Loucy (cell line): ENCODE measurements at regions not wholly inside any gene's neighbourhood (a gene's known extent, or its start where the extent isn't known, plus 50 kb on each side); places are given as distances from the start of the nearest gene placed in this dataset.

Experiments
- H2AFZ ChIP-seq: fragments of 200-600 bp; sonication (generic); 2 replicates; pipeline ENCODE4 v1.6.0; 2016; ENCODE audit warnings: antibody characterized with exemption, mild to moderate bottlenecking, low read length, moderate library complexity
- H3F3A ChIP-seq: fragments of 200-600 bp; 2 replicates; pipeline ENCODE4 v1.6.0; 2016; ENCODE audit warnings: antibody characterized with exemption, low read depth, mild to moderate bottlenecking
- H3K27me3 ChIP-seq: fragments of 200-600 bp; sonication (generic); 2 replicates; pipeline ENCODE4 v1.6.1; 2014; ENCODE audit warnings: low read length, mild to moderate bottlenecking; ENCODE audit not compliant: insufficient read depth, poor library complexity, severe bottlenecking
- H3K36me3 ChIP-seq: fragments of 200-600 bp; sonication (generic); 2 replicates; pipeline ENCODE4 v1.6.1; 2016; ENCODE audit warnings: low read length; ENCODE audit not compliant: insufficient read depth
- H3K4me1 ChIP-seq: fragments of 200-600 bp; sonication (generic); 2 replicates; pipeline ENCODE4 v1.5.1; 2014; ENCODE audit warnings: low read length, mild to moderate bottlenecking; ENCODE audit not compliant: insufficient read depth, poor library complexity, severe bottlenecking
- H3K4me2 ChIP-seq: fragments of 200-600 bp; sonication (generic); 2 replicates; pipeline ENCODE4 v1.6.0; 2014; ENCODE audit warnings: antibody characterized with exemption, low read length, low read depth, mild to moderate bottlenecking; ENCODE audit not compliant: poor library complexity, severe bottlenecking
- H3K4me3 ChIP-seq: fragments of 200-600 bp; sonication (generic); 2 replicates; pipeline ENCODE4 v1.5.1; 2014; ENCODE audit warnings: low read length, mild to moderate bottlenecking, mixed read lengths; ENCODE audit not compliant: poor library complexity, severe bottlenecking
- H3K79me2 ChIP-seq: fragments of 200-600 bp; sonication (generic); 2 replicates; pipeline ENCODE4 v1.6.1; 2014; ENCODE audit warnings: low read length; ENCODE audit not compliant: insufficient read depth
- H3K9ac ChIP-seq: fragments of 200-600 bp; sonication (generic); 2 replicates; pipeline ENCODE4 v1.6.0; 2014; ENCODE audit warnings: mild to moderate bottlenecking, low read depth, low read length, moderate library complexity; ENCODE audit not compliant: poor library complexity, severe bottlenecking
- H3K9me2 ChIP-seq: fragments of 200-600 bp; sonication (generic); replicated peaks from 2 replicates; pipeline ENCODE4 v1.6.1; 2016; ENCODE audit warnings: low read depth, low read length, mixed read lengths
- H3K9me3 ChIP-seq: fragments of 200-600 bp; sonication (generic); 2 replicates; pipeline ENCODE4 v1.6.1; 2014; ENCODE audit warnings: mild to moderate bottlenecking, antibody characterized with exemption, low read length, low read depth; ENCODE audit not compliant: insufficient read depth
- H4K20me1 ChIP-seq: fragments of 200-600 bp; sonication (generic); 2 replicates; pipeline ENCODE4 v1.6.0; 2014; ENCODE audit warnings: antibody characterized with exemption, low read length, mild to moderate bottlenecking; ENCODE audit not compliant: insufficient read depth, poor library complexity, severe bottlenecking
- CTCF ChIP-seq: fragments of 200-600 bp; sonication (generic); conservative IDR thresholded peaks from 2 replicates; pipeline ENCODE4 v1.5.1; 2014; ENCODE audit warnings: mild to moderate bottlenecking, antibody characterized with exemption, low read length
- EZH2phosphoT487 ChIP-seq: fragments of 200-600 bp; IDR thresholded peaks from 2 replicates; pipeline ENCODE4 v1.6.1; 2018; ENCODE audit warnings: antibody characterized with exemption, mild to moderate bottlenecking, moderate library complexity, borderline replicate concordance

GRCh38 chr4:124941267-124941666 is 228.7 kb upstream of the ANKRD50 start:
- Histone ChIP-seq H3K4me3 (no peak overlapping the region), H3K9me2 (no peaks in the 10 kb centered on the region), H3K9me3 (no peaks in the 10 kb centered on the region), H3F3A (no peaks in the 10 kb centered on the region), H3K4me2 (no peak overlapping the region), H3K27me3 (no peaks in the 10 kb centered on the region), H3K9ac (no peak overlapping the region), H2AFZ (no peak overlapping the region), H3K4me1 (no peaks in the 10 kb centered on the region), H3K79me2 (no peaks in the 10 kb centered on the region), H3K36me3 (no peaks in the 10 kb centered on the region), H4K20me1 (no peaks in the 10 kb centered on the region)
- TF ChIP-seq CTCF: no peak
- no peak for TF ChIP-seq EZH2phosphoT487

DNA sequence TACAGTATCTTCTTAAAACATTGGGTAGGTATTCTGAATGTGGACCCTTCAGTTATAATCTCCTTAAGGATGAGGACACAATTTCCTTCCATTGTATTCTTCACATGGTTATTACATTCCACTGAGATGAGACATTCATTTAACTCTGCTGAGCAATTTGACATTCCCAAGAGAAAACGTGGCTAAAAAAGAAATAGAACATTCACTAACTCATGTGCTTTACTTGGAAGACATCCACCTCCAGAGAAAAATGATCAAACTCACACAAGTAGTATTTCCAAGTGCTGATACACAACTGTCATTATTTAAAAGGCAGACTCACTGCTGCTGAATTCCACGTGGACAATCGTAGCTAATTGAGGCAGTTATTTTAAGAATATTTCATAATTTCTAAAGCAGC is 227.9 kb upstream of the ANKRD50 start:
- H3K9me3 ChIP-seq: no peaks in the 10 kb centered on the region
- no peaks in the 10 kb centered on the region for H3K79me2 ChIP-seq
- H3K4me2 ChIP-seq: no peak overlapping the region

GRCh38 chr4:124939908-124940307 is 227.4 kb upstream of the ANKRD50 start:
- H2AFZ ChIP-seq: no peak overlapping the region
- H3K79me2 ChIP-seq: no peaks in the 10 kb centered on the region
- H3K4me2 ChIP-seq: no peak overlapping the region
- H3K27me3 ChIP-seq: no peaks in the 10 kb centered on the region
- H3K4me3 ChIP-seq: no peak overlapping the region
- H3K9me3 ChIP-seq: no peaks in the 10 kb centered on the region
- H3K9me2 ChIP-seq: no peaks in the 10 kb centered on the region
- H4K20me1 ChIP-seq: no peaks in the 10 kb centered on the region
- no peak for TF ChIP-seq EZH2phosphoT487
- no peak for TF ChIP-seq CTCF
- no peaks in the 10 kb centered on the region for H3F3A ChIP-seq
- no peaks in the 10 kb centered on the region for H3K4me1 ChIP-seq
- H3K9ac ChIP-seq: no peak overlapping the region
- H3K36me3 ChIP-seq: no peaks in the 10 kb centered on the region

More for the DNA sequence above, 227.9 kb upstream of the ANKRD50 start:
- TF ChIP-seq CTCF: no peak
- H3K9me2 ChIP-seq: no peaks in the 10 kb centered on the region
- no peaks in the 10 kb centered on the region for H3K36me3 ChIP-seq
- no peak overlapping the region for H3K9ac ChIP-seq
- H3K4me3 ChIP-seq: no peak overlapping the region
- no peaks in the 10 kb centered on the region for H3K27me3 ChIP-seq
- no peaks in the 10 kb centered on the region for H3K4me1 ChIP-seq
- H2AFZ ChIP-seq: no peak overlapping the region
- H4K20me1 ChIP-seq: no peaks in the 10 kb centered on the region
- H3F3A ChIP-seq: no peaks in the 10 kb centered on the region
